ENCODE measurements at regions not wholly inside any gene's neighbourhood (a gene's known extent, or its start where the extent isn't known, plus 50 kb on each side); places are given as distances from the start of the nearest gene placed in this dataset.

DNA sequence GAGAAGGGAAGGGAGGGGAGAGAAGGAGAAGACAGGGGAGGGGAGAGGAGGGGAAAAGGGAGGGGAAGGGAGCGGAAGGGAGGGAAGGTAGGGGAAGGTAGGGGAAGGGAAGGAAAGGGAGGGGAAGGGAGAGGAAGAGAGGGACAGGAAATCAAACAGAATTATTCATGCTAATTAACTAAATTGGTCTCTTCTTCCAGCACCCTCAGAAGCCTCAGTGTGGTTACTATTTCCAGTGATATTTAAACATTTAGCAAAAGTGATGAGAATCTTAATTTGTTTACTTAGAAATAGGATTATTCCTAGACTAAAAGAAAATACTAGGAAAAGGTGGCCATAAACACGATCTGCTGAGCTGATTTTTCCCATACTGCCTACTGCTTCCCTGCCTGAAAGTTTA, 193.1 kb upstream of the CPEB2 start:
- Mint-ChIP-seq H3K4me1 (ENCODE audit: low read depth) (no peaks in the 10 kb centered on the region), H3K27ac (ENCODE audit: unreplicated experiment) (no peak overlapping the region), H3K36me3 (ENCODE audit: low read depth) (peaks cover 1% of the 10 kb centered on the region), H3K27me3 (ENCODE audit: low read depth) (peaks cover 12% of the 10 kb centered on the region), H3K9me3 (ENCODE audit: low read depth) (no peaks in the 10 kb centered on the region), H3K4me3 (ENCODE audit: unreplicated experiment) (no peak overlapping the region)
- TF ChIP-seq, protein P1, sequence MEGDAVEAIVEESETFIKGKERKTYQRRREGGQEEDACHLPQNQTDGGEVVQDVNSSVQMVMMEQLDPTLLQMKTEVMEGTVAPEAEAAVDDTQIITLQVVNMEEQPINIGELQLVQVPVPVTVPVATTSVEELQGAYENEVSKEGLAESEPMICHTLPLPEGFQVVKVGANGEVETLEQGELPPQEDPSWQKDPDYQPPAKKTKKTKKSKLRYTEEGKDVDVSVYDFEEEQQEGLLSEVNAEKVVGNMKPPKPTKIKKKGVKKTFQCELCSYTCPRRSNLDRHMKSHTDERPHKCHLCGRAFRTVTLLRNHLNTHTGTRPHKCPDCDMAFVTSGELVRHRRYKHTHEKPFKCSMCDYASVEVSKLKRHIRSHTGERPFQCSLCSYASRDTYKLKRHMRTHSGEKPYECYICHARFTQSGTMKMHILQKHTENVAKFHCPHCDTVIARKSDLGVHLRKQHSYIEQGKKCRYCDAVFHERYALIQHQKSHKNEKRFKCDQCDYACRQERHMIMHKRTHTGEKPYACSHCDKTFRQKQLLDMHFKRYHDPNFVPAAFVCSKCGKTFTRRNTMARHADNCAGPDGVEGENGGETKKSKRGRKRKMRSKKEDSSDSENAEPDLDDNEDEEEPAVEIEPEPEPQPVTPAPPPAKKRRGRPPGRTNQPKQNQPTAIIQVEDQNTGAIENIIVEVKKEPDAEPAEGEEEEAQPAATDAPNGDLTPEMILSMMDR (IDR thresholded peaks at IDR 0.05), result no peak
- DNase-seq (ENCODE audit: low spot score), result no peak

DNA sequence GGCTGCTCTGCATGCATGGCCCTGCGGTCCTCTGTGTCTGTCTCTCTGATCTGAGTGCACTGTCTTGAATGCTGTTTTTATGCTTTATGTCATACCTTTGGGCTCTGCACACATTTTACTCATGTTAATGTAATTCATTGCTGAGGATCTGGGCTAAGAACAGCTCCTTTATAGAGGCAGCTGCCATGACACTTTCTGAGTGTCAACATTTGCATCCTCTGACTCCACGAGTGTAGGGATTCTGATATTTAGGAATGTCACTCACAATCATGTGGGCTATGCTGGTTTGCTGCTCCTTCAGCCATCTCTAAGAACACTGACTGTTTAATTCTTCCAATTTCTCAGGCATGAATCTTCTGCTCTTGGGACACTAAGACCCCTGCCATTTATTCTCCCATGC, 192.2 kb upstream of the CPEB2 start:
- Mint-ChIP-seq H3K9me3 (ENCODE audit: low read depth) (no peaks in the 10 kb centered on the region), H3K4me1 (ENCODE audit: low read depth) (no peaks in the 10 kb centered on the region), H3K27ac (ENCODE audit: unreplicated experiment) (no peak overlapping the region), H3K4me3 (ENCODE audit: unreplicated experiment) (no peak overlapping the region), H3K27me3 (ENCODE audit: low read depth) (peaks cover 8% of the 10 kb centered on the region), H3K36me3 (ENCODE audit: low read depth) (peaks cover 1% of the 10 kb centered on the region)
- TF ChIP-seq, protein P1 (IDR thresholded peaks at IDR 0.05), result no peak
- no peak for DNase-seq (ENCODE audit: low spot score)

DNA sequence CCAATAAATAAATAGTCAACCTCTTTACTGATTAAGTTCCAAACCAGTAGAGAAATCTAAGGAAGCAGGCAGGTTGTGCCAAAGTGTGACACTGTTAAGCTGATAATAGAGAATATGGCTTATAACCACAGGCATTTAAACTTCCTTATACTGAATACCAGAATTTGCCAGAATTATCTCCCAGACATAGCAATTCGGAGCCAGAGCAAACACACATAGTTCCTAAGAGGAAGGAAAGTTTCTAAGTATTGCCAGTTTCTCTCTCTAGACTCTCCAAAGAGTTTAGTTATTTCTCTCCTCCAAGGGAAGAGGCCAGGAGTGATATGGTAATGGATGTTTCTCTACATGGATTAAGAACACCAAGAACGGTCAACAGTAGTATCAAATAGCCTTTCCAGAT, 191.7 kb upstream of the CPEB2 start:
- H3K27ac Mint-ChIP-seq (ENCODE audit: unreplicated experiment), result no peak overlapping the region
- no peak for DNase-seq (ENCODE audit: low spot score)
- no peaks in the 10 kb centered on the region for H3K4me1 Mint-ChIP-seq (ENCODE audit: low read depth)
- H3K27me3 Mint-ChIP-seq (ENCODE audit: low read depth), result peaks cover 8% of the 10 kb centered on the region
- TF ChIP-seq, protein P1 (IDR thresholded peaks at IDR 0.05), result no peak
- H3K9me3 Mint-ChIP-seq (ENCODE audit: low read depth), result no peaks in the 10 kb centered on the region
- peaks cover 1% of the 10 kb centered on the region for H3K36me3 Mint-ChIP-seq (ENCODE audit: low read depth)
- H3K4me3 Mint-ChIP-seq (ENCODE audit: unreplicated experiment), result no peak overlapping the region

DNA sequence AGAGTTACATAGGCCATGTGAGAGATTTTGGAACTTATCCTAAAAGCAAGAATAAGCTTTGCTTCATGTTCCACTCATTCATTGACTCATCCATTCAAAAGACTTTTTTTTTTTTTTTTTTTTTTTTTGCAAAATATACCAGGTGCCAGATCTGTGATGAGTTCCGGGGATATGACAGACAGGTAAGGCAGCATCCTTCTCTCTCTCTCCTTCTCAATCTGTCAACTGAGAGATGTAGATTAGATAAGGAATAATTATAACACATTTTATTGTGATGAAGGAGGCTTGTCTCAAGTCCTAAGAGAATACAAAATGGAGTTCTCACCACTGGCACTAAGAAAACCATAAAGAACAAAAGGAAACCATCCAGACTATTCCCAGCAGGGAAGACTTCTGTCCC, 190.2 kb upstream of the CPEB2 start:
- Mint-ChIP-seq H3K9me3 (ENCODE audit: low read depth) (no peaks in the 10 kb centered on the region), H3K27me3 (ENCODE audit: low read depth) (peaks cover 7% of the 10 kb centered on the region), H3K4me3 (ENCODE audit: unreplicated experiment) (no peak overlapping the region), H3K27ac (ENCODE audit: unreplicated experiment) (no peak overlapping the region), H3K36me3 (ENCODE audit: low read depth) (peaks cover 1% of the 10 kb centered on the region), H3K4me1 (ENCODE audit: low read depth) (no peaks in the 10 kb centered on the region)
- TF ChIP-seq, protein P1 (IDR thresholded peaks at IDR 0.05), result no peak
- DNase-seq (ENCODE audit: low spot score), result no peak

DNA sequence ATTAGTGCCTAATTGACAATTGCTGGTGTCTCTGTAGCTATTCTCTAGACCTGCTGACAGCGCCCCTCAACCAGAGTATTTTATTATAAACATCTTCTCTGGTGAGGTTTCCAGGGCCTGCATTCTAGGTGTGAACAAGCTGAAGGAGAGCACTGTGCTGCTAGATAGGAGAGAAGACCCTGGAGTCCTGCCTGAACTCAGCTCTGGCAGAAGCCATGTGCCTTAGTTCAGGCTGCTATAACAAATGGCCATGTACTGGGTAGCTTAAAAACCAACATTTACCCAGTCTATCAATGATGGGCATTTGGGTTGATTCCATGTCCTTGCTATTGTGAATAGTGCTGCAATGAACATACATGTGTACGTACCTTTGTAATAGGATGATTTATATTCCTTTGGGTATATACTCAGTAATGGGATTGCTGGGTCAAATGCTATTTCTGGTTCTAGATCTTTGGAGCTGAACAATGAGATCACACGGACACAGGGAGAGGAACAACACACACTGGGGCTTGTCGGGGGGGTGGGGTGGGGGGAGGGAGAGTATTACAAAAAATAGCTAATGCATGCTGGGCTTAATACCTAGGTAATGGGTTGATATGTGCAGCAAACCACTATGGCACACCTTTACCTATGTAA, 185.5 kb upstream of the CPEB2 start:
- Mint-ChIP-seq H3K36me3 (ENCODE audit: low read depth) (no peaks in the 10 kb centered on the region), H3K4me1 (ENCODE audit: low read depth) (no peaks in the 10 kb centered on the region), H3K4me3 (ENCODE audit: unreplicated experiment) (no peak overlapping the region), H3K27ac (ENCODE audit: unreplicated experiment) (no peak overlapping the region), H3K27me3 (ENCODE audit: low read depth) (peaks cover 6% of the 10 kb centered on the region), H3K9me3 (ENCODE audit: low read depth) (no peaks in the 10 kb centered on the region)
- TF ChIP-seq, protein P1 (IDR thresholded peaks at IDR 0.05), result no peak
- no peak for DNase-seq (ENCODE audit: low spot score)

Data from chondrocyte (in vitro differentiated cells).